ENCODE measurements at regions not wholly inside any gene's neighbourhood (a gene's known extent, or its start where the extent isn't known, plus 50 kb on each side); places are given as distances from the start of the nearest gene placed in this dataset.

- TF ChIP-seq USF1 (IDR thresholded peaks at IDR 0.05) (no peak), EGR1 (IDR thresholded peaks at IDR 0.05) (no peak), NFIC (IDR thresholded peaks at IDR 0.05) (no peak), TEAD4 (IDR thresholded peaks at IDR 0.05) (no peak), CEBPB (IDR thresholded peaks at IDR 0.05) (no peak), FOXM1 (IDR thresholded peaks at IDR 0.05; ENCODE audit: borderline replicate concordance, low read depth) (no peak), RAD21 (IDR thresholded peaks at IDR 0.05; ENCODE audit: low read depth) (no peak), YY1 (IDR thresholded peaks at IDR 0.05; ENCODE audit: low read depth) (no peak), TCF12 (IDR thresholded peaks at IDR 0.05; ENCODE audit: low read depth) (no peak), TAF1 (IDR thresholded peaks at IDR 0.05; ENCODE audit: low read depth) (no peak)
- TF ChIP-seq, protein P1, sequence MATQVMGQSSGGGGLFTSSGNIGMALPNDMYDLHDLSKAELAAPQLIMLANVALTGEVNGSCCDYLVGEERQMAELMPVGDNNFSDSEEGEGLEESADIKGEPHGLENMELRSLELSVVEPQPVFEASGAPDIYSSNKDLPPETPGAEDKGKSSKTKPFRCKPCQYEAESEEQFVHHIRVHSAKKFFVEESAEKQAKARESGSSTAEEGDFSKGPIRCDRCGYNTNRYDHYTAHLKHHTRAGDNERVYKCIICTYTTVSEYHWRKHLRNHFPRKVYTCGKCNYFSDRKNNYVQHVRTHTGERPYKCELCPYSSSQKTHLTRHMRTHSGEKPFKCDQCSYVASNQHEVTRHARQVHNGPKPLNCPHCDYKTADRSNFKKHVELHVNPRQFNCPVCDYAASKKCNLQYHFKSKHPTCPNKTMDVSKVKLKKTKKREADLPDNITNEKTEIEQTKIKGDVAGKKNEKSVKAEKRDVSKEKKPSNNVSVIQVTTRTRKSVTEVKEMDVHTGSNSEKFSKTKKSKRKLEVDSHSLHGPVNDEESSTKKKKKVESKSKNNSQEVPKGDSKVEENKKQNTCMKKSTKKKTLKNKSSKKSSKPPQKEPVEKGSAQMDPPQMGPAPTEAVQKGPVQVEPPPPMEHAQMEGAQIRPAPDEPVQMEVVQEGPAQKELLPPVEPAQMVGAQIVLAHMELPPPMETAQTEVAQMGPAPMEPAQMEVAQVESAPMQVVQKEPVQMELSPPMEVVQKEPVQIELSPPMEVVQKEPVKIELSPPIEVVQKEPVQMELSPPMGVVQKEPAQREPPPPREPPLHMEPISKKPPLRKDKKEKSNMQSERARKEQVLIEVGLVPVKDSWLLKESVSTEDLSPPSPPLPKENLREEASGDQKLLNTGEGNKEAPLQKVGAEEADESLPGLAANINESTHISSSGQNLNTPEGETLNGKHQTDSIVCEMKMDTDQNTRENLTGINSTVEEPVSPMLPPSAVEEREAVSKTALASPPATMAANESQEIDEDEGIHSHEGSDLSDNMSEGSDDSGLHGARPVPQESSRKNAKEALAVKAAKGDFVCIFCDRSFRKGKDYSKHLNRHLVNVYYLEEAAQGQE (IDR thresholded peaks at IDR 0.05; ENCODE audit: low read depth), result no peak
- TF ChIP-seq, protein P2, sequence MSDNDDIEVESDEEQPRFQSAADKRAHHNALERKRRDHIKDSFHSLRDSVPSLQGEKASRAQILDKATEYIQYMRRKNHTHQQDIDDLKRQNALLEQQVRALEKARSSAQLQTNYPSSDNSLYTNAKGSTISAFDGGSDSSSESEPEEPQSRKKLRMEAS (IDR thresholded peaks at IDR 0.05), result no peak
These were observed 979.5 kb upstream of the TENM4 start for GRCh38 chr11:80420374-80420773.

GRCh38 chr11:80417681-80418080 lies 976.9 kb upstream of the TENM4 start:
- TF ChIP-seq EP300 (IDR thresholded peaks at IDR 0.05; ENCODE audit: borderline replicate concordance) (no peak), FOXM1 (IDR thresholded peaks at IDR 0.05; ENCODE audit: borderline replicate concordance, low read depth) (no peak), TEAD4 (IDR thresholded peaks at IDR 0.05) (no peak), TCF12 (IDR thresholded peaks at IDR 0.05; ENCODE audit: low read depth) (no peak), TAF1 (IDR thresholded peaks at IDR 0.05; ENCODE audit: low read depth) (no peak), NFIC (IDR thresholded peaks at IDR 0.05) (no peak), RAD21 (IDR thresholded peaks at IDR 0.05; ENCODE audit: low read depth) (no peak), EGR1 (IDR thresholded peaks at IDR 0.05) (no peak), USF1 (IDR thresholded peaks at IDR 0.05) (no peak), CEBPB (IDR thresholded peaks at IDR 0.05) (no peak), YY1 (IDR thresholded peaks at IDR 0.05; ENCODE audit: low read depth) (no peak), CREB1 (IDR thresholded peaks at IDR 0.05; ENCODE audit: low read depth) (no peak), ZBTB7A (IDR thresholded peaks at IDR 0.05; ENCODE audit: low read depth) (no peak)
- TF ChIP-seq, protein P2 (IDR thresholded peaks at IDR 0.05), result no peak
- TF ChIP-seq, protein P1 (IDR thresholded peaks at IDR 0.05; ENCODE audit: low read depth), result no peak

GRCh38 chr11:80415580-80415979 lies 974.8 kb upstream of the TENM4 start:
- TF ChIP-seq USF1 (IDR thresholded peaks at IDR 0.05) (no peak), FOXM1 (IDR thresholded peaks at IDR 0.05; ENCODE audit: borderline replicate concordance, low read depth) (no peak), ZBTB7A (IDR thresholded peaks at IDR 0.05; ENCODE audit: low read depth) (no peak), TAF1 (IDR thresholded peaks at IDR 0.05; ENCODE audit: low read depth) (no peak), TEAD4 (IDR thresholded peaks at IDR 0.05) (no peak), EP300 (IDR thresholded peaks at IDR 0.05; ENCODE audit: borderline replicate concordance) (no peak), EGR1 (IDR thresholded peaks at IDR 0.05) (no peak)

- TF ChIP-seq TEAD4 (IDR thresholded peaks at IDR 0.05), result no peak
- TF ChIP-seq EGR1 (IDR thresholded peaks at IDR 0.05), result no peak
- no peak for TF ChIP-seq YY1 (IDR thresholded peaks at IDR 0.05; ENCODE audit: low read depth)
- no peak for TF ChIP-seq CEBPB (IDR thresholded peaks at IDR 0.05)
- no peak for TF ChIP-seq RAD21 (IDR thresholded peaks at IDR 0.05; ENCODE audit: low read depth)
- no peak for TF ChIP-seq FOXM1 (IDR thresholded peaks at IDR 0.05; ENCODE audit: borderline replicate concordance, low read depth)
- TF ChIP-seq ZBTB7A (IDR thresholded peaks at IDR 0.05; ENCODE audit: low read depth), result no peak
- TF ChIP-seq EP300 (IDR thresholded peaks at IDR 0.05; ENCODE audit: borderline replicate concordance), result no peak
- TF ChIP-seq, protein P2 (IDR thresholded peaks at IDR 0.05), result no peak
- no peak for TF ChIP-seq TAF1 (IDR thresholded peaks at IDR 0.05; ENCODE audit: low read depth)
- TF ChIP-seq, protein P1 (IDR thresholded peaks at IDR 0.05; ENCODE audit: low read depth), result no peak
- no peak for TF ChIP-seq NFIC (IDR thresholded peaks at IDR 0.05)
- TF ChIP-seq TCF12 (IDR thresholded peaks at IDR 0.05; ENCODE audit: low read depth), result no peak
- TF ChIP-seq CREB1 (IDR thresholded peaks at IDR 0.05; ENCODE audit: low read depth), result no peak
- no peak for TF ChIP-seq USF1 (IDR thresholded peaks at IDR 0.05)
These were observed 973.6 kb upstream of the TENM4 start for GRCh38 chr11:80414181-80415165.

Data from Ishikawa (cell line).